NCI-H128 (cell line): ENCODE measurements at regions not wholly inside any gene's neighbourhood (a gene's known extent, or its start where the extent isn't known, plus 50 kb on each side); places are given as distances from the start of the nearest gene placed in this dataset.

Experiments
- DNase-seq: peaks from one replicate; lab custom pipeline; 2025; ENCODE audit not compliant: unreplicated experiment; lab: John Stamatoyannopoulos, UW

DNA sequence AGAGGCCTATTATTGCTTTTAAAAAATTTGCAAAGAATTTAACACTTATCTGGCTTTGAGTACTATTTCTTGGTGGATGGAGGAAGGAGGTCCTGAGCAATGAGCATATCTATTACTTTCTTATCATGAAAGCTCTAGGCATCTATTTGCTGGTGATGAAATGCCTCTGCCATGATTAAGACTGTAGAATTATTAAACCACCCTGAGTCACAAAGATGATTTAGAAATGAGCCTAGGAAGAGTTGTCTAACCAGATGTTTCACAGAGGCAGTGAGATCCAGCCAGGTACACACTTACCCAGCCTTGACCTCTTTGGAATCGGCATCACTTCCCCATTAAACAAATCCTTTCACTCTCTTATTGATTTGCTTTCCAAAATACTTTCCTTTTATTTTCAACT lies 304.4 kb upstream of the KIF2A start:
- DNase-seq = no peak

DNA sequence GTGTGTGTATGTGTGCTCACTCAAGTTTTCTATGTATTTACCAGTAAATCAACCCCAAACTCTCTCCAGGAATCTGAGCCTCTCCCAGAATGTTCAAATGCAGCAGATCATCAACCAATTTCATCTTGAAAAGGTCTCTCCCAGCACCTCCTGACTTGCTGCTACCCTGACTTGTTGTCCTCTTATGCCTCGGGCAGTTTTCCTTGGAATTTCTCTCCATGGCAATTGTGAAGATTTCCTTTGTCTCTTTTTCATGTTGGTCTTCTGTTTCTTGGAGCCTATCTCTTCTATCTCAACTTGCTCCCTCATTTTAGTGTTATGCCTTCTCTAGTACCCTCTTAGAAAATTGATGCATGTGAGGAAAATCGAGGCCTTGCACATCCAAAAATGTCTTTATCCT lies 303.6 kb upstream of the KIF2A start:
- no peak for DNase-seq

DNA sequence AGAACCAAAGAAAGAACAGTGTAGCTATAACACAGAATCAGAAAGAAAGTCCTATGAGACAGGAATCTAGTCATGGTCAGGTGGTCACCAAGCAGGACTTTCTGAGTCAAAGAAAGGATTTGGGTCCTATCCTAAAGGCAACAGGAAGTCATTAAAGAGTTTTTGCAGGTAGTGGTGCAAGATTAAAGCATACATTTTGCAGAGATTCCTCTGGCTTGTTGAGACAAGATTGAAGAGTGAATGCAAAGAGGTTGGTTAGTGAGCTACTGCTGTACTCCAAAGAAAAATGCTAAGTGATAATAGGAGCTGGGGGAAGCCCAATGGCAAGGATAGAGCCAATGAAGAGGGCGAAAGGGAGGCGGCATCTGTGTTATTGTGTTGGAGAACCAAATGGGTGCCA lies 300.5 kb upstream of the KIF2A start:
- DNase-seq = no peak

GRCh38 chr5:62007457-62007856 lies 298.5 kb upstream of the KIF2A start:
- no peak for DNase-seq

GRCh38 chr5:62011089-62011664 lies 294.8 kb upstream of the KIF2A start:
- DNase-seq = no peak

- no peak for DNase-seq
These were observed 288.9 kb upstream of the KIF2A start for GRCh38 chr5:62017092-62017491.

DNA sequence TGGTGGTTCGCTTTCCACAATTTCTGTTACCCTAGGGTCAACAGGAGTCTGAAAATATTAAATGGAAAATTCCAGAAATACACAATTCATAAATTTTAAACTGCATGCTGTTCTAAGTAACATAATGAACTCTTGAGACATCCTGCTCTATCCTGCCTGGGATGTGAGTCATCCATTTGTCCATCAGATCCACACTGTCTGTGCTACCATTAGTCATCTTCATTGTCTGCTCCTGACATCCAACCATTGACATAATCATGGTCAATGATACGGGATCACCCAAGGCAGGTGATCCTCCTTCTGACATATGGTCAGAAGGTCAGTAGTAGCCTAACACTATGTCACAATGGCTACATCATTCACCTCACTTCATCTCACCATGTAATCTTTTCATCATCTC lies 276.7 kb upstream of the KIF2A start:
- no peak for DNase-seq

- no peak for DNase-seq
These were observed 275.7 kb upstream of the KIF2A start for GRCh38 chr5:62030326-62030725.

DNA sequence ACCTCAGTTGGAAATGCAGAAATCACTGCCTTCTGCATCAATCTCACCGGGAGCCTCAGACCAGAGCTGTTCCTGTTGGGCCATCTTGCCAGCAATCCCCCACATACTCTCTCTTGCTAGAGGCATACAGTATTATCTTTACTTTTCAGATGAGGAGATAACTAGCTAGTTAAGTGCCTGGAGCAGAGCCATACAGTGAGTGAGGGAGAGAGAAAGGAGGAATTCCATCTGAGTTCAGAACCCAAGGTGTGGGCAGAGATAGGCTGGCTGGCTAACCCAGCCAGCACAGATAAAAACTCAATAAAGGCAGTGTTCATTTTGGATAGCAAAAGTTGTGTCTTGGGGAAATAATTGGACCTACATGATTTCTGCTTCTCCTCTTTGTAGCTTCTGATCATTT lies 268.0 kb upstream of the KIF2A start:
- no peak for DNase-seq

DNA sequence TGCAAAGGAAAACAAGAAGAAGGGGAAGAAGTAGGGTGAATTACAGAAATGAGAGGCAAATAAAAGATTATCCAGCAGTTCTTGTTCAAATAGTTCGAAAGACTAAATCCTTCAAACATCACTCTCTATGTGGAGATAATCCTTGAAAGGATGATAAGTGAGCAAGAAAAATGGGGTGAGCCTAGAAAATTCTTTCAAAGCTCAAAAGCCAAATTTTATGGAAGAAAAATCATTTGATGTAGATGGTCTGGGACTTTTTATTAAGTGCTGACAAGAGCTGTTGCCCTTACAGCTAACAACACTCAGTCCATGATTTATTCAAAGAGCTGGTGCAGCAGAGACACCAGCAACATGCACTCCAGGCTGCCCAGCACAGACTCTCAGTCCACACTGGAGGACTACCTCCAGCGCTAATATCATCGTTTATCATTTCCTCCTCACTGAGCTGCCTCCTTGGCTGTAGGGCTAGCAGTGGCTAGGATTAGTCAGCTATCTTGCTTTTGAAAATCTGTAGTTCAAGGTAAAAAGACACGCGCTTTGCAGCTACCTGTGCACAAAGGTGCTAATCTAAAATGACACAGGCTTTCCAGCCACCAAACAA lies 264.8 kb upstream of the KIF2A start:
- DNase-seq = no peak

DNA sequence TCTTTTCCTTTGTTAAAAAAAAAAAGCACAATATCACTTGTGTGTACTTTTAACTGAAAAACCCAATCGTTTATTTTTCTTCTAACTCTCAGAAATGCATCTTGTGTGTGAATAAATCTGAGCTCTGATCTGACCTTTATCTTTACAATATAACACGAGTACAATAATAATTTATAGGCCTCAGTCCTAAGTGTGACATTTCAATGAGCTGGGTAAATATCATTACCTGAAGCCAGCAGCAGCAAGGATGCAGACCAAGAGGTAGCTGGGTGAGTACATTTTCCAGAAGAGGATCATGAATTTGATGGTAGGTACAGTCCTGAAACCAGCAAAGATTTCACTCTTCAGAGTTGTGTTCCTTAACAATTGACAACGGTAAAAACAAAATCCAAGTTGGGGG lies 264.0 kb upstream of the KIF2A start:
- DNase-seq = no peak

GRCh38 chr5:62043289-62044280 lies 262.4 kb upstream of the KIF2A start:
- peak; percentile 31 for DNase-seq

DNA sequence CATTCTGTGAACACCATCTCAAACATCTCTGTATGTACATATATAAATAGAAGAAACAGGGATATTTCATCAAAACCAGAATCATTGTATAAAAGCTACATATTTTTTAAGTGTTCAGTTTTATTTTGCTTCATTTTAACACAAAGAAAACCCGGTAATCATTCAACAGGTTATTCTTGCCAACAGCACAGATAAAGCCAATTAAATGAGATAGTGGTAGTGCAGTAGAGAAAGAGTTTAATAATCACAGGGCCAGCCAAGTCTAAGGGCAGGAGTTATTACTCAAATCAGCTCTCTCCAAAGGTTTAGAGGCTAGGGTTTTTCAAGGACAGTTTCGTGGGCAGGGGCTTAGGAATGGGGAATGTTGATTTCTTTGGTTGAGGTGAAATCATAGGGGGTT lies 261.0 kb upstream of the KIF2A start:
- no peak for DNase-seq

- DNase-seq = no peak
These were observed 259.8 kb upstream of the KIF2A start for GRCh38 chr5:62046191-62046590.

DNA sequence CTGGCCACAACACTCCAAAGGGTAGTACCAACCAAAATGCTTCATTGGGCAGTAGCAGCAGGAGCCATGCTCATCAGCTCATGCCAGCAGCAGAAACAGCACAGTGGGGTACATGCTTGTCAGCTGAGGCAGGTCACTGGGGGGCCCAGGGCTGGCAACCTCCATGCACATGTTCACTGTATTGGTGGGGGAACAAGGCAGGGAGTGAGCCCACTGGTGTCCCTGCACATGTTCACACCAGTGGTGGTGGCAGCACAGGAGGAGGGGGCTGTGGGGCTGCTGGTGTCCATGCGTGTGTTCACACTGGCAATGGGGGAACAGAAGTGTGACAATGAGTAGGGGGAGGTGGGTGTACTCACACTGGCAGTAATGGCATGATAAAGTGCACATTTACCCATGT lies 254.3 kb upstream of the KIF2A start:
- DNase-seq = no peak

GRCh38 chr5:62059960-62060359 lies 246.0 kb upstream of the KIF2A start:
- DNase-seq = no peak

DNA sequence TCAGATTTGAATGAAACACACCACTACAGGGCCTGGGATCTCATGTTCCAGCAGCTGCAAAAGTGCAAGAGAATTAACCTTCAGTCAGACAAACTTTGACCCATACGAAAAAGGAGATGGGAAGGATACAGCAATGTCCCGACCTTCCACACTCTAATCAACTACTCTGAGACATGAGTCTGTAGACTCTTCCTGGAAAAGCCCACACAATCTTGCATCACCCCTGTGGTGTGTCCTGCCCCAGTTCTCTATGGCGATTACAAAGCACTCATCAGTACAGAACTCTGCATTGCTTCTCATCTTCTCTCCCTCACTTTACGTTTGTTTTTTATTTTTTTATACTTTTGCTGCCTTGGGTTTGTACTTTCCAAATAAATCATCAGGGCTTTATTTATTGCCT lies 241.0 kb upstream of the KIF2A start:
- no peak for DNase-seq

DNA sequence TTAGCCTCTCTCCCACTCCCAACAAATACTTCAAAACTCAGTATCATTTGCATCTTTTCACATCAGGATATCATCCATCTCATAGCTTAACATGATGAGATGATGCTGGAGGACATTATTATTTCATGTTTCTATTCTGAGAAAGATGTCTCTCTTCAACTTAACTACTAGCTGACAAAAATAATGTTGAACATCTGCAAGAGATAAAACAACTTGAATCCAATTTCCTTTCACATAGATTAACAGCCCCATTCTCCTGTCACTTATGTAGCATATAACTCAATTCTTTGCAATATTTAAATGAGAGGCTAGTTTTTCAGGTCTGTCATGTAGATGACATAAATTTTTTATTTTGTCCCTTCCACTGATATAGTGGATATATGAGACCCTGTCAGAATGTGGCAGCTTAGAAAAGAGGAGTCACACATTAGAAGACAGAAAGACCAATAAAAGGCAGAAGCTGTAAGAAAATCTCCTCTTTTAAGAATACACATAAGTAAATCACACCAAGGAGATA lies 239.2 kb upstream of the KIF2A start:
- no peak for DNase-seq

DNA sequence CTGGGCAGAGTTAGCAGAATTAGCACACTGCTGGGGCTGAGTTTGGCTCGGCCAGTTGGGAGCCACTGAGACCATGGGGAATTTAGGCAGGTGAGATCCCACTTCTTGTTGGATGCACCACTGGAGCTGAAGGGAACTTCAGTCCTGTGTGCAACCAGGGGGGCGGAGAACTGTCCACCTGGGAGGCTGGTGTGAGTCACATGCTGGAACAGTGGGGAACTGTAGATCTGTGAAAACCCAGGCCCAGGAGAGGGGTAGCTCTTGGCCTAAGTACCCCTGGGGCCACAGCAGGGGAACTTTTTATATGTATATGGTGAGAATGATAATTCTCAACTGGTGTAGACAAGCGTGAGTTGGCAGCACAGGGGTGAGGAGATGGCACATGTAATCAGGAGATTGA lies 237.5 kb upstream of the KIF2A start:
- no peak for DNase-seq

DNA sequence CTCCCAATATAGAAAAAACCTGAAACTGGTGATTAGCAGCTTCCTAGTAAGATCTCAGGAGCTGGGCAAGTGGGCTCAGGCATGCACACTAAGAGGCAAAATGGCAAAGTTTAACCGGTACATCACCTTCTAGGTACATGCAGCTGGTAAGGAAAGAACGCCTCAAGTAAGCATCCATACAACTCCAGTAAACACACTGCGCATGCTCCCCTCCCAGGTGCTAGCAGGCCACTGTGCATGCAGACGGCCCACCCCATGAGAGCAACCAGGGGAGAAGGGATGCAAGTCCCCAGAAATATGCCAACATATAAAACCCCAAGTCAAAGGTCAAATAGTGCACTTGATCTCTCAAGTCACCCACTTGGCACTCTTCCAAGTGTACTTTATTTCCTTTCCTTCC lies 228.6 kb upstream of the KIF2A start:
- DNase-seq = no peak

DNA sequence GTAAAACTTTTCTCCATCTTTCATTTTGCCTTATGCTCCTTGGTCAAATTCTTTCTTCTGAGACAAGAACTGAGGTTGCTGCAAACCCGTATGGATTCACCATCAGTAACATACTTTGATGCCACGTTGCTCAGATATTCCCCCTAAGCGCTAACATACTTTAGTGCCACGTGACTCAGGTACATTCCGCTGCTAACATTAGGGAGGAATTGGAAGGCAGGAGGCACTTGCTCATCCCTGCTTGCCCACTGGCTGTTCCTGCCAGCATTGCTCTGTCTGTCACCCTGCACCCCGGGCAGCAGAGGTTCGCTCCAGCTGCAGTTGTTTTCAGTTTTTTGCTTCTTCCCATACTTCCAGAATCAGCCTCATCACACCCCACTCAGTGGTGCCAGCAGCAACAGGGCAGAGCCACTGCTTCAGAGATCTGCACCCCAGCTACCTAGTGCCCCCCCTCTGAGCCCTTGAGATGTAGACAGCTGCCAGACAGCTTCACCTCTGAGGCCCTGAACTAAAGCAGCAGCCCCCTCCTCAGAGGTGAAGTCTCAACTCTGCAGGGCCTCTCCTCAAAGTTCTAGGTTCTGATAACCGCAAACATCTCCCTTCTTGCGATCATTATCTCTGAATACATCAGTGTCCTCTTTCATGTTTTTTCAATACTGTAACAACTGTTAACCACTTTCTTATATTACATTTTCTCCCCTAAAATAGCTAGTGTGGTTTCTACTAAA lies 228.0 kb upstream of the KIF2A start:
- DNase-seq = no peak
